Mesendoderm (in vitro differentiated cells): ENCODE measurements at regions not wholly inside any gene's neighbourhood (a gene's known extent, or its start where the extent isn't known, plus 50 kb on each side); places are given as distances from the start of the nearest gene placed in this dataset.

Experiments used
- DNase-seq: peaks from one replicate; pipeline ENCODE4 v3.0.0; 2013
- H2AK5ac ChIP-seq: 2 replicates; pipeline ENCODE4 v1.6.1; 2013; ENCODE audit warnings: low read length, inconsistent platforms
- H2BK120ac ChIP-seq: 2 replicates; pipeline ENCODE4 v1.6.1; 2013; ENCODE audit warnings: low read depth, mild to moderate bottlenecking, low read length, moderate library complexity, mixed read lengths
- H2BK15ac ChIP-seq: replicated peaks from 2 replicates; pipeline ENCODE4 v1.6.1; 2013; ENCODE audit warnings: low read depth, mild to moderate bottlenecking, moderate library complexity
- H2BK5ac ChIP-seq: 2 replicates; pipeline ENCODE4 v1.6.1; 2013; ENCODE audit warnings: low read length, inconsistent platforms
- H3K18ac ChIP-seq: 2 replicates; pipeline ENCODE4 v1.6.1; 2013; ENCODE audit warnings: mild to moderate bottlenecking, low read length, mixed read lengths
- H3K23ac ChIP-seq: one replicate; pipeline ENCODE4 v1.6.1; 2013; ENCODE audit warnings: low read length
- H3K27ac ChIP-seq: 2 replicates; pipeline ENCODE4 v1.5.1; 2013; ENCODE audit warnings: low read depth, mild to moderate bottlenecking, inconsistent platforms, low read length, moderate library complexity
- H3K27me3 ChIP-seq: 2 replicates; pipeline ENCODE4 v1.6.1; 2013; ENCODE audit warnings: low read length, control low read depth, mild to moderate bottlenecking, inconsistent platforms; ENCODE audit not compliant: insufficient read depth, poor library complexity
- H3K36me3 ChIP-seq: 2 replicates; pipeline ENCODE4 v1.6.1; 2013; ENCODE audit warnings: low read length, inconsistent platforms; ENCODE audit not compliant: control insufficient read depth, insufficient read depth
- H3K4ac ChIP-seq: one replicate; pipeline ENCODE4 v1.6.1; 2013; ENCODE audit warnings: low read depth, mild to moderate bottlenecking, low read length, moderate library complexity
- H3K4me1 ChIP-seq: 2 replicates; pipeline ENCODE4 v1.6.1; 2013; ENCODE audit warnings: low read depth, low read length, inconsistent platforms; ENCODE audit not compliant: control insufficient read depth
- H3K4me2 ChIP-seq: 2 replicates; pipeline ENCODE4 v1.6.1; 2013; ENCODE audit warnings: low read length
- H3K4me3 ChIP-seq: 2 replicates; pipeline ENCODE4 v1.5.1; 2013; ENCODE audit warnings: mild to moderate bottlenecking, low read length
- H3K56ac ChIP-seq: one replicate; pipeline ENCODE4 v1.6.1; 2013; ENCODE audit warnings: low read length
- H3K79me1 ChIP-seq: 2 replicates; pipeline ENCODE4 v1.6.1; 2013; ENCODE audit warnings: low read length, inconsistent platforms
- H3K79me2 ChIP-seq: 2 replicates; pipeline ENCODE4 v1.6.1; 2013; ENCODE audit warnings: mild to moderate bottlenecking, low read length; ENCODE audit not compliant: control insufficient read depth, insufficient read depth
- H3K9ac ChIP-seq: 2 replicates; pipeline ENCODE4 v1.6.1; 2013; ENCODE audit warnings: low read length, inconsistent platforms
- H4K5ac ChIP-seq: one replicate; pipeline ENCODE4 v1.6.1; 2013; ENCODE audit warnings: low read length
- H4K8ac ChIP-seq: one replicate; pipeline ENCODE4 v1.6.1; 2013; ENCODE audit warnings: low read depth, mild to moderate bottlenecking, control low read depth, low read length, moderate library complexity
- WGBS: extraction: QIAGEN DNeasy Blood & Tissue Kit; methylation state at CpG from one replicate; pipeline ENCODE4 v1.1.7; 2013; ENCODE audit warnings: low lambda C conversion rate, missing lambda C conversion rate; ENCODE audit not compliant: insufficient coverage; ENCODE audit errors: extremely low coverage; 5-methylcytosine and 5-hydroxymethylcytosine counted together

DNA sequence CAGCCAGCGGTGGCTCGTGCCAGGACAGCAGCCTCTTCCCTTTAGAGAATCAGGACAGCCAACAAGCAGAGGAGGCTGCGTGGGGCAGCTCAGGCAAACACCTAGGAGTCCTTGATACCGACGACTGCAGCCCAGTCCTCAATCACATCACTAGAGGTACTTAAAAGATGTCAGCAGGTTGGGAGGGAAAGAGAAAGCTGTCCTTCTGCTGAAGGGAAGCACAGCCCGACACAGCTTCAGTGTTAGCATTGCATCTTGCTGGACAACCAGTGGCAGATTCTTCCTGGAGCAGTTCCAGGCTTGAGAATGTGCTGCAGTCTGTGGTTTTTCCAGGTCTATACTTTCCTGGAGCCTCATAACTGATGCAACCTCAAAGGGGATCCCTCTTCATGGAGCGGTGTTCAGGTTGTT lies 230.5 kb downstream of the SYK start:
- Histone ChIP-seq H3K36me3 (no peaks in the 10 kb centered on the region), H2AK5ac (no peak overlapping the region), H3K4ac (no peak overlapping the region), H3K23ac (no peak overlapping the region), H2BK120ac (no peak overlapping the region), H3K27me3 (no peaks in the 10 kb centered on the region), H3K27ac (no peak overlapping the region), H3K18ac (no peak overlapping the region), H3K79me2 (no peaks in the 10 kb centered on the region), H3K4me1 (no peaks in the 10 kb centered on the region), H3K79me1 (no peaks in the 10 kb centered on the region), H4K8ac (no peak overlapping the region), H3K4me3 (no peak overlapping the region), H2BK5ac (no peak overlapping the region), H3K9ac (no peak overlapping the region), H3K4me2 (no peak overlapping the region), H4K5ac (no peak overlapping the region), H2BK15ac (no peak overlapping the region), H3K56ac (no peak overlapping the region)
- no CpG with 5 or more reads among the region's 7 CpGs for WGBS
- no peak for DNase-seq

- Histone ChIP-seq H3K79me2 (no peaks in the 10 kb centered on the region), H3K23ac (no peak overlapping the region), H2AK5ac (no peak overlapping the region), H2BK120ac (no peak overlapping the region), H3K4me3 (no peak overlapping the region), H3K4me1 (no peaks in the 10 kb centered on the region), H3K56ac (no peak overlapping the region), H3K18ac (no peak overlapping the region), H3K4ac (no peak overlapping the region), H3K36me3 (no peaks in the 10 kb centered on the region), H4K5ac (no peak overlapping the region), H3K79me1 (no peaks in the 10 kb centered on the region), H4K8ac (no peak overlapping the region), H2BK5ac (no peak overlapping the region), H2BK15ac (no peak overlapping the region), H3K4me2 (no peak overlapping the region), H3K27me3 (no peaks in the 10 kb centered on the region), H3K27ac (no peak overlapping the region), H3K9ac (no peak overlapping the region)
- WGBS = no CpG with 5 or more reads among the region's 5 CpGs
- DNase-seq = no peak
Measured at GRCh38 chr9:91033270-91033669, 231.7 kb downstream of the SYK start.

- Histone ChIP-seq H3K79me1 (no peaks in the 10 kb centered on the region), H2BK15ac (no peak overlapping the region), H2AK5ac (no peak overlapping the region), H2BK5ac (no peak overlapping the region), H3K27ac (no peak overlapping the region), H4K8ac (no peak overlapping the region), H3K23ac (no peak overlapping the region), H3K4me3 (no peak overlapping the region), H3K36me3 (no peaks in the 10 kb centered on the region), H3K4me2 (no peak overlapping the region), H3K4ac (no peak overlapping the region), H3K4me1 (no peaks in the 10 kb centered on the region), H3K9ac (no peak overlapping the region), H3K79me2 (no peaks in the 10 kb centered on the region), H2BK120ac (no peak overlapping the region), H4K5ac (no peak overlapping the region), H3K18ac (no peak overlapping the region), H3K27me3 (no peaks in the 10 kb centered on the region), H3K56ac (no peak overlapping the region)
- DNase-seq = peak; percentile 72
- whole genome bisulfite sequencing = no CpG with 5 or more reads among the region's 3 CpGs
Measured at GRCh38 chr9:91033797-91034196, 232.2 kb downstream of the SYK start.

DNA sequence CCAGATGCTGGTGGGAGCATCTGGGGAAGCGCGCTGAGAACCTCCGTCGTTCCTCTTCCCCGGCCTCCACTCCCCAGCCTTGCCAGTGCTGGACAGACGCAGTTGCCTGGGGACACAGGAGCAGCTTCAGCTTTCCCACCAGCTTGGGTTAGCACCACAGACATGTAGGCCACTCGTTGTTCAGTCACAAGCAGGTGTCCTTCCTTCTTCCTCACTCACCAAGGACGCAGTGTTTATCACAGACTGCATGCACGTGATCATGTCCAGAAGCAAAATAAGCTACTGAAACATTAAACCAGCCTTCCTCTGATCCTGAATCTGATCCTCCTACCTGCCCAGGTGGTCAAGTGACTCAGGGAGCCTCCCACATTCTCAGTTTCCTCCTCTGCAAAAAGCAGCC lies 232.9 kb downstream of the SYK start:
- H3K4ac ChIP-seq = no peak overlapping the region
- H3K79me1 ChIP-seq = no peaks in the 10 kb centered on the region
- no peak overlapping the region for H2BK15ac ChIP-seq
- H2AK5ac ChIP-seq = no peak overlapping the region
- H2BK5ac ChIP-seq = no peak overlapping the region
- H3K4me1 ChIP-seq = no peaks in the 10 kb centered on the region
- H4K8ac ChIP-seq = no peak overlapping the region
- H3K4me3 ChIP-seq = no peak overlapping the region
- H3K18ac ChIP-seq = no peak overlapping the region
- WGBS = no CpG with 5 or more reads among the region's 9 CpGs
- H3K4me2 ChIP-seq = no peak overlapping the region
- no peaks in the 10 kb centered on the region for H3K79me2 ChIP-seq
- H2BK120ac ChIP-seq = no peak overlapping the region
- H3K27ac ChIP-seq = no peak overlapping the region
- no peak for DNase-seq
- H4K5ac ChIP-seq = no peak overlapping the region
- H3K56ac ChIP-seq = no peak overlapping the region
- no peak overlapping the region for H3K23ac ChIP-seq
- H3K27me3 ChIP-seq = no peaks in the 10 kb centered on the region
- no peaks in the 10 kb centered on the region for H3K36me3 ChIP-seq
- no peak overlapping the region for H3K9ac ChIP-seq

- Histone ChIP-seq H3K4ac (no peak overlapping the region), H4K5ac (no peak overlapping the region), H3K79me1 (no peaks in the 10 kb centered on the region), H3K9ac (no peak overlapping the region), H3K4me2 (no peak overlapping the region), H2AK5ac (no peak overlapping the region), H2BK5ac (no peak overlapping the region), H3K4me3 (no peak overlapping the region), H3K27ac (no peak overlapping the region), H3K27me3 (no peaks in the 10 kb centered on the region), H4K8ac (no peak overlapping the region), H3K4me1 (no peaks in the 10 kb centered on the region), H3K23ac (no peak overlapping the region), H2BK15ac (no peak overlapping the region), H3K18ac (no peak overlapping the region), H2BK120ac (no peak overlapping the region), H3K79me2 (no peaks in the 10 kb centered on the region), H3K36me3 (no peaks in the 10 kb centered on the region), H3K56ac (no peak overlapping the region)
- DNase-seq = no peak
- WGBS = no CpG with 5 or more reads among the region's 18 CpGs
Measured at GRCh38 chr9:91034976-91035824, 233.6 kb downstream of the SYK start.

- H3K56ac ChIP-seq = no peak overlapping the region
- no peak overlapping the region for H3K4me2 ChIP-seq
- no peaks in the 10 kb centered on the region for H3K79me2 ChIP-seq
- H2BK5ac ChIP-seq = no peak overlapping the region
- H3K18ac ChIP-seq = no peak overlapping the region
- DNase-seq = no peak
- no peak overlapping the region for H3K27ac ChIP-seq
- H3K4me3 ChIP-seq = no peak overlapping the region
- H2BK15ac ChIP-seq = no peak overlapping the region
- H4K5ac ChIP-seq = no peak overlapping the region
- no peak overlapping the region for H2AK5ac ChIP-seq
- H3K4ac ChIP-seq = no peak overlapping the region
- no CpG with 5 or more reads among the region's 10 CpGs for WGBS
- H3K4me1 ChIP-seq = no peaks in the 10 kb centered on the region
- no peaks in the 10 kb centered on the region for H3K36me3 ChIP-seq
- H2BK120ac ChIP-seq = no peak overlapping the region
- no peak overlapping the region for H3K23ac ChIP-seq
- H3K27me3 ChIP-seq = no peaks in the 10 kb centered on the region
- H3K9ac ChIP-seq = no peak overlapping the region
- H3K79me1 ChIP-seq = no peaks in the 10 kb centered on the region
- no peak overlapping the region for H4K8ac ChIP-seq
Measured at GRCh38 chr9:91035825-91036208, 234.2 kb downstream of the SYK start.
